Liver (tissue), 8 donors: ENCODE measurements at regions not wholly inside any gene's neighbourhood (a gene's known extent, or its start where the extent isn't known, plus 50 kb on each side); places are given as distances from the start of the nearest gene placed in this dataset.

ENCODE experiments used
- DNase-seq: peaks from one replicate; pipeline ENCODE4 v3.0.0-alpha.2; 2017; ENCODE audit warnings: low spot score
- H3K27ac ChIP-seq, 2 donors: one replicate each; pipeline ENCODE4 v1.7.0; 2013; ENCODE audit warnings: inconsistent platforms in 2 of 2, low read length in 2 of 2, control low read depth in 1 of 2, low read depth in 1 of 2, mild to moderate bottlenecking in 1 of 2
- H3K27me3 ChIP-seq, 4 donors: one replicate each; pipeline versions ENCODE4 v1.6.1 to v1.7.0; 2013; ENCODE audit warnings: low read length in 3 of 4, inconsistent platforms in 1 of 4, mild to moderate bottlenecking in 1 of 4, moderate library complexity in 1 of 4; ENCODE audit not compliant: control insufficient read depth in 4 of 4, insufficient read depth in 4 of 4
- H3K36me3 ChIP-seq, 4 donors: one replicate each; pipeline versions ENCODE4 v1.6.1 to v1.7.0; 2013; ENCODE audit warnings: low read length in 3 of 4, mild to moderate bottlenecking in 3 of 4, low read depth in 1 of 4, moderate library complexity in 1 of 4; ENCODE audit not compliant: control insufficient read depth in 4 of 4, insufficient read depth in 3 of 4
- H3K4me1 ChIP-seq, 4 donors: one replicate each; pipeline versions ENCODE4 v1.6.1 to v1.7.0; 2013; ENCODE audit warnings: low read length in 3 of 4, mild to moderate bottlenecking in 3 of 4, moderate library complexity in 1 of 4; ENCODE audit not compliant: control insufficient read depth in 4 of 4, insufficient read depth in 4 of 4
- H3K4me3 ChIP-seq, 3 donors: one replicate each; pipeline versions ENCODE4 v1.6.1 to v1.7.0; 2013; ENCODE audit warnings: low read length in 3 of 3, control low read depth in 1 of 3, low read depth in 1 of 3, mild to moderate bottlenecking in 1 of 3
- H3K9ac ChIP-seq, 2 donors: one replicate each; pipeline ENCODE4 v1.7.0; 2013; ENCODE audit warnings: low read length in 2 of 2, mild to moderate bottlenecking in 2 of 2, moderate library complexity in 2 of 2, control low read depth in 1 of 2, low read depth in 1 of 2
- H3K9me3 ChIP-seq, 4 donors: one replicate each; pipeline versions ENCODE4 v1.6.1 to v1.7.0; 2013; ENCODE audit warnings: low read length in 3 of 4; ENCODE audit not compliant: control insufficient read depth in 4 of 4
- ATF3 ChIP-seq: IDR thresholded peaks from 2 replicates; pipeline ENCODE4 v1.6.1; 2016; ENCODE audit warnings: antibody characterized with exemption
- CTCF ChIP-seq: fragments of 150-350 bp; IDR thresholded peaks from 2 replicates; pipeline ENCODE4 v1.5.1; 2017; ENCODE audit warnings: improper control_type of control experiment, low read depth, low read length; ENCODE audit not compliant: missing input control
- EGR1 ChIP-seq, 2 donors: IDR thresholded peaks; 2 replicates each; pipeline ENCODE4 v1.6.1; 2016 to 2018; ENCODE audit warnings: antibody characterized with exemption in 2 of 2, low read depth in 2 of 2
- FOXA1 ChIP-seq: IDR thresholded peaks from 2 replicates; pipeline ENCODE4 v1.6.1; 2016; ENCODE audit warnings: antibody characterized with exemption
- FOXA2 ChIP-seq: IDR thresholded peaks from 2 replicates; pipeline ENCODE4 v1.6.1; 2016; ENCODE audit warnings: antibody characterized with exemption
- GABPA ChIP-seq, 2 donors: IDR thresholded peaks in 1 of 2; conservative IDR thresholded peaks in 1 of 2; 2 replicates each; pipeline ENCODE4 v1.6.1; 2016; ENCODE audit warnings: antibody characterized with exemption in 2 of 2, mild to moderate bottlenecking in 1 of 2, moderate library complexity in 1 of 2
- HNF4A ChIP-seq, 2 donors: conservative IDR thresholded peaks; 2 replicates each; pipeline ENCODE4 v1.6.1; 2016; ENCODE audit warnings: antibody characterized with exemption in 2 of 2, mild to moderate bottlenecking in 2 of 2
- HNF4G ChIP-seq: IDR thresholded peaks from 2 replicates; pipeline ENCODE4 v1.6.1; 2016; ENCODE audit warnings: antibody characterized with exemption
- JUND ChIP-seq, 2 donors: IDR thresholded peaks; 2 replicates each; pipeline ENCODE4 v1.6.1; 2016; ENCODE audit warnings: antibody characterized with exemption in 2 of 2
- MAX ChIP-seq: IDR thresholded peaks from 2 replicates; pipeline ENCODE4 v1.6.1; 2016; ENCODE audit warnings: antibody characterized with exemption
- NR2F2 ChIP-seq: IDR thresholded peaks from 2 replicates; pipeline ENCODE4 v1.6.1; 2016; ENCODE audit warnings: antibody characterized with exemption
- RAD21 ChIP-seq, 2 donors: IDR thresholded peaks; 2 replicates each; pipeline ENCODE4 v1.6.1; 2016; ENCODE audit warnings: antibody characterized with exemption in 2 of 2, mild to moderate bottlenecking in 2 of 2
- REST ChIP-seq: IDR thresholded peaks from 2 replicates; pipeline ENCODE4 v1.6.1; 2016; ENCODE audit warnings: antibody characterized with exemption, mild to moderate bottlenecking
- RXRA ChIP-seq, 2 donors: IDR thresholded peaks; 2 replicates each; pipeline ENCODE4 v1.6.1; 2017 to 2018; ENCODE audit warnings: antibody characterized with exemption in 2 of 2, mild to moderate bottlenecking in 1 of 2
- SP1 ChIP-seq: IDR thresholded peaks from 2 replicates; pipeline ENCODE4 v1.6.1; 2018; ENCODE audit warnings: antibody characterized with exemption, mild to moderate bottlenecking
- TAF1 ChIP-seq: conservative IDR thresholded peaks from 2 replicates; pipeline ENCODE4 v1.6.1; 2016; ENCODE audit warnings: antibody characterized with exemption, mild to moderate bottlenecking
- YY1 ChIP-seq: IDR thresholded peaks from 2 replicates; pipeline ENCODE4 v1.6.1; 2016; ENCODE audit warnings: antibody characterized with exemption, mild to moderate bottlenecking
- ZBTB33 ChIP-seq: IDR thresholded peaks from 2 replicates; pipeline ENCODE4 v1.6.1; 2016; ENCODE audit warnings: antibody characterized with exemption
- WGBS: extraction: QIAGEN DNeasy Blood & Tissue Kit; methylation state at CpG from one replicate; pipeline ENCODE4 v1.1.7; 2013; 5-methylcytosine and 5-hydroxymethylcytosine counted together
- donor health status: healthy.
- donor health status: healthy.
- donor health status: healthy.
- donor health status: healthy.
- donor health status: healthy.

- H3K9me3 ChIP-seq: no peaks in the 10 kb centered on the region
- no peaks in the 10 kb centered on the region for H3K36me3 ChIP-seq
- H3K4me3 ChIP-seq: no peak overlapping the region
- no peak overlapping the region for H3K27ac ChIP-seq
- H3K27me3 ChIP-seq: no peaks in the 10 kb centered on the region
- 89% methylated on average over 5 of the region's 5 CpGs for WGBS
- no peak overlapping the region for H3K9ac ChIP-seq
- no peak for DNase-seq
- TF ChIP-seq HNF4G (no peak), REST (no peak), FOXA2 (no peak), RAD21 (IDR thresholded peaks at IDR 0.05) (no peak), ZBTB33 (no peak), ATF3 (no peak), NR2F2 (no peak), SP1 (no peak), RXRA (IDR thresholded peaks at IDR 0.05) (no peak), EGR1 (IDR thresholded peaks at IDR 0.05; ENCODE audit: low read depth in 2 of 2) (no peak), FOXA1 (no peak), HNF4A (conservative IDR thresholded peaks at IDR 0.05) (no peak), JUND (IDR thresholded peaks at IDR 0.05) (no peak), YY1 (no peak), CTCF (no peak), GABPA (IDR thresholded peaks at IDR 0.05 in 1 of 2, conservative IDR thresholded peaks at IDR 0.05 in 1 of 2) (no peak)
- H3K4me1 ChIP-seq: no peaks in the 10 kb centered on the region
Observed at GRCh38 chr7:98511175-98511574, 105.9 kb upstream of the NPTX2 start.

GRCh38 chr7:98509836-98510235, 107.2 kb upstream of the NPTX2 start:
- 58% methylated on average over 6 of the region's 6 CpGs for WGBS
- no peaks in the 10 kb centered on the region for H3K36me3 ChIP-seq
- no peak for TF ChIP-seq ZBTB33
- no peak for TF ChIP-seq MAX
- no peak for TF ChIP-seq ATF3
- TF ChIP-seq HNF4G: no peak
- no peak for TF ChIP-seq FOXA1
- no peak for TF ChIP-seq JUND (IDR thresholded peaks at IDR 0.05)
- no peak for TF ChIP-seq TAF1

More at GRCh38 chr7:98509836-98510235, 107.2 kb upstream of the NPTX2 start:
- no peak for DNase-seq
- Histone ChIP-seq H3K4me1 (no peaks in the 10 kb centered on the region), H3K4me3 (no peak overlapping the region), H3K27ac (no peak overlapping the region), H3K9me3 (no peaks in the 10 kb centered on the region), H3K9ac (no peak overlapping the region), H3K27me3 (no peaks in the 10 kb centered on the region)
